SK-N-SH (cell line): ENCODE measurements at regions not wholly inside any gene's neighbourhood (a gene's known extent, or its start where the extent isn't known, plus 50 kb on each side); places are given as distances from the start of the nearest gene placed in this dataset.

Experiments used
- CTCF ChIA-PET: fragments of 300-600, 350-600 bp; formaldehyde crosslinking; extraction: SDS; loops from one replicate; lab custom pipeline; 2021; lab: Yijun Ruan, JAX
- POLR2A ChIA-PET: fragments of 350-600 bp; sonication (Branson Sonifier 250); formaldehyde crosslinking; extraction: SDS; loops from one replicate; lab custom pipeline; 2020; ENCODE audit warnings: antibody characterized with exemption, inconsistent platforms; lab: Yijun Ruan, JAX
- DNase-seq: peaks from one replicate; pipeline ENCODE4 v3.0.0; 2012
- H2AFZ ChIP-seq: fragments of 200-600 bp; sonication (generic); 2 replicates; pipeline ENCODE4 v1.8.1; 2016; ENCODE audit warnings: antibody characterized with exemption, mild to moderate bottlenecking, low read depth
- H3F3A ChIP-seq: fragments of 200-600 bp; sonication (generic); replicated peaks from 2 replicates; pipeline ENCODE3; 2016; ENCODE audit warnings: antibody characterized with exemption, mild to moderate bottlenecking; ENCODE audit not compliant: insufficient read depth
- H3K27ac ChIP-seq, 2 experiments: fragments of 200-500 bp in 1 of 2; fragments of 200-600 bp in 1 of 2; sonication (Bioruptor generic) in 1 of 2; sonication (generic), shearing (Covaris generic) in 1 of 2; 2 replicates each; pipeline versions ENCODE4 v1.5.1 to v1.6.1; 2014 to 2016; ENCODE audit warnings: low read depth in 2 of 2, inconsistent platforms in 1 of 2, low read length in 1 of 2, mild to moderate bottlenecking in 1 of 2, mixed read lengths in 1 of 2
- H3K27me3 ChIP-seq: fragments of 200-600 bp; sonication (generic), shearing (Covaris generic); 2 replicates; pipeline ENCODE4 v1.6.1; 2016; ENCODE audit warnings: mixed run types; ENCODE audit not compliant: insufficient read depth
- H3K36me3 ChIP-seq, 2 experiments: fragments of 200-500 bp in 1 of 2; fragments of 200-600 bp in 1 of 2; sonication (Bioruptor generic) in 1 of 2; sonication (generic) in 1 of 2; replicated peaks in 1 of 2; 2 replicates each; pipeline versions ENCODE3 to v1.5.1; 2014 to 2016; ENCODE audit warnings: low read length in 1 of 2, mild to moderate bottlenecking in 1 of 2; ENCODE audit not compliant: insufficient read depth in 2 of 2, control insufficient read depth in 1 of 2
- H3K4me1 ChIP-seq, 2 experiments: fragments of 200-500 bp in 1 of 2; fragments of 200-600 bp in 1 of 2; sonication (Bioruptor generic) in 1 of 2; sonication (generic), shearing (Covaris generic) in 1 of 2; 2 replicates each; pipeline versions ENCODE4 v1.5.1 to v1.6.1; 2014 to 2016; ENCODE audit warnings: low read depth in 1 of 2, low read length in 1 of 2, mixed run types in 1 of 2; ENCODE audit not compliant: insufficient read depth in 2 of 2, control insufficient read depth in 1 of 2
- H3K4me2 ChIP-seq: fragments of 200-600 bp; sonication (generic), shearing (Covaris generic); 2 replicates; pipeline ENCODE4 v1.6.1; 2017; ENCODE audit warnings: mixed run types
- H3K4me3 ChIP-seq, 2 experiments: fragments of 200-500 bp in 1 of 2; fragments of 200-600 bp in 1 of 2; sonication (Bioruptor generic) in 1 of 2; sonication (generic), shearing (Covaris generic) in 1 of 2; 2 replicates each; pipeline versions ENCODE4 v1.5.1 to v1.8.1; 2014 to 2016; ENCODE audit warnings: low read depth in 2 of 2, inconsistent platforms in 1 of 2, low read length in 1 of 2, mild to moderate bottlenecking in 1 of 2, mixed read lengths in 1 of 2, moderate library complexity in 1 of 2
- H3K79me2 ChIP-seq: fragments of 200-600 bp; sonication (generic); 2 replicates; pipeline ENCODE4 v1.8.1; 2017; ENCODE audit warnings: mild to moderate bottlenecking; ENCODE audit not compliant: insufficient read depth
- H3K9ac ChIP-seq: fragments of 200-600 bp; sonication (generic); 2 replicates; pipeline ENCODE4 v1.6.1; 2017; ENCODE audit warnings: mixed run types
- H3K9me2 ChIP-seq: fragments of 200-600 bp; sonication (generic); 2 replicates; pipeline ENCODE4 v1.6.1; 2017; ENCODE audit warnings: mixed run types
- H3K9me3 ChIP-seq: fragments of 200-600 bp; sonication (generic); 2 replicates; pipeline ENCODE4 v1.6.1; 2017; ENCODE audit warnings: mixed run types, mild to moderate bottlenecking, moderate library complexity
- H4K20me1 ChIP-seq: fragments of 200-600 bp; sonication (generic); 2 replicates; pipeline ENCODE4 v1.6.1; 2017; ENCODE audit warnings: mild to moderate bottlenecking, mixed run types; ENCODE audit not compliant: insufficient read depth
- CHD2 ChIP-seq: fragments of 150-350 bp; IDR thresholded peaks from 2 replicates; pipeline ENCODE4 v1.6.1; 2018; ENCODE audit warnings: low read length; ENCODE audit not compliant: partially characterized antibody
- EP300 ChIP-seq, 2 experiments: IDR thresholded peaks; 2 replicates each; pipeline versions ENCODE4 v1.4.0 to v1.6.1; 2012; ENCODE audit warnings: borderline replicate concordance in 1 of 2, low read depth in 1 of 2, low read length in 1 of 2
- FOSL2 ChIP-seq: IDR thresholded peaks from 2 replicates; pipeline ENCODE4 v1.4.0; 2012; ENCODE audit warnings: low read depth, mild to moderate bottlenecking, moderate library complexity, borderline replicate concordance
- FOXM1 ChIP-seq: IDR thresholded peaks from 2 replicates; pipeline ENCODE4 v1.4.0; 2012; ENCODE audit warnings: low read depth, mild to moderate bottlenecking
- GATA2 ChIP-seq: sonication (generic); formaldehyde crosslinking; IDR thresholded peaks from 2 replicates; pipeline ENCODE4 v1.5.0; 2020; ENCODE audit warnings: mild to moderate bottlenecking, missing genetic modification reagents
- JUND ChIP-seq: IDR thresholded peaks from 2 replicates; pipeline ENCODE4 v1.4.0; 2012
- NFIC ChIP-seq: IDR thresholded peaks from 2 replicates; pipeline ENCODE4 v1.4.0; 2012; ENCODE audit warnings: borderline replicate concordance
- POLR2AphosphoS5 ChIP-seq: IDR thresholded peaks from 2 replicates; pipeline ENCODE4 v1.6.1; 2012; ENCODE audit warnings: low read depth, low read length
- RAD21 ChIP-seq: IDR thresholded peaks from 2 replicates; pipeline ENCODE4 v1.6.1; 2012; ENCODE audit warnings: mild to moderate bottlenecking, low read length
- RCOR1 ChIP-seq: fragments of 150-350 bp; IDR thresholded peaks from 2 replicates; pipeline ENCODE4 v1.6.1; 2017; ENCODE audit warnings: antibody characterized with exemption, low read length
- SIN3A ChIP-seq: IDR thresholded peaks from 2 replicates; pipeline ENCODE4 v1.6.1; 2012; ENCODE audit warnings: low read depth, mild to moderate bottlenecking, low read length, moderate library complexity, borderline replicate concordance
- TAF1 ChIP-seq: IDR thresholded peaks from 2 replicates; pipeline ENCODE4 v1.6.1; 2012; ENCODE audit warnings: low read depth, mild to moderate bottlenecking, low read length, moderate library complexity, borderline replicate concordance
- TCF12 ChIP-seq: IDR thresholded peaks from 2 replicates; pipeline ENCODE4 v1.4.0; 2012
- TEAD4 ChIP-seq: IDR thresholded peaks from 2 replicates; pipeline ENCODE4 v1.4.0; 2012; ENCODE audit warnings: mild to moderate bottlenecking, borderline replicate concordance; ENCODE audit not compliant: insufficient read depth
- WGBS: methylation state at CpG from one replicate; pipeline ENCODE4 v1.1.6; 2017; ENCODE audit warnings: low lambda C conversion rate; 5-methylcytosine and 5-hydroxymethylcytosine counted together
- TF ChIP-seq, protein P1 (sequence below): IDR thresholded peaks from 2 replicates; pipeline ENCODE4 v1.6.1; 2012; ENCODE audit warnings: mild to moderate bottlenecking, low read depth, low read length, moderate library complexity
- TF ChIP-seq, protein P2 (sequence below): IDR thresholded peaks from 2 replicates; pipeline ENCODE4; 2012
- TF ChIP-seq, protein P3 (sequence below): IDR thresholded peaks from 2 replicates; pipeline ENCODE4 v1.4.0; 2012; ENCODE audit warnings: low read depth, borderline replicate concordance
- TF ChIP-seq, protein P4 (sequence below): IDR thresholded peaks from 2 replicates; pipeline ENCODE4 v1.4.0; 2012; ENCODE audit warnings: low read depth
- TF ChIP-seq, protein P5 (sequence below): fragments of 200-600 bp; sonication (generic); IDR thresholded peaks from 2 replicates; pipeline ENCODE4 v1.6.1; 2017; ENCODE audit warnings: antibody characterized with exemption, mild to moderate bottlenecking, moderate library complexity

DNA sequence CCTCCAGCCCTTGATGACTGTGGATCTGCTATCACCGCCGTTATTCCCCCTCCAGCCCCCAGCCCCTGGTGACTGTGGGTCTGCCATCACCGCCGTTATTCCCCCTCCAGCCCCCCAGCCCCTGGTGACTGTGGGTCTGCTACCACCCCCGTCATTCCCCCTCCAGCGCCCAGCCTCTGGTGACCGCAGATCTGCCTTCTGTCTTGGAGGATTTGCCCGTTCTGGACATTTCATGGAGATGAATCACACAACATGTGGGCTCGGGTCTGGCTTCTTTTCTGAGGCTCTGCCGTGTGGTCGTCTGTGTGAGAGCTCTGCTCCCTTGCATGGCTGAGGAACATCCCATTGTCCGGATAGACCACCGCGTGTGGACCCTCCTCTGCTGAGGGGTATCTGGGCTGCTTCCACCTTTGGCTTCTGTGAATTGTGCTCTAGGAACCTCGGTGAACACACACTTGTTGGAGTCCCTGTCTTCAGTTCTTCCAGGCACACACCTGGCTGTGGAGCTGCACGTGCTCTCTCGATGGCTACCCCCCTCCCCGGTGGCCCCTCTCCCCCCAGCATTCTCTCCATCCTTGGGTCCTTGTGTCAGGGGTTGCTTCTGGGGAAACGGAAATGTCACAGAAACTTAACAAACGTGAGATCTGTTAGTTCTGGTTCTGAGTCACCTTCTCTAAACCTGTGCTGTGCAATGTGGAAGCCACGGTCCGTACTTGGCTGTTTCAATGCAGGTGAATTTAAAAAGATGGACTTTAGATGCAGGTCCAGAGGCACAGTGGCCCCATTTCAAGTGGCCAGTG is 105.3 kb upstream of the COL5A1 start:
- no peak overlapping the region for H3K4me3 ChIP-seq
- DNase-seq: no peak
- 23% methylated on average over 18 of the region's 22 CpGs for WGBS
- H3K27ac ChIP-seq: no peak overlapping the region
- peaks cover 3 to 5% of the 10 kb centered on the region in 2 experiments; a peak in 2 of 4 replicates for H3K4me1 ChIP-seq
- H4K20me1 ChIP-seq: no peaks in the 10 kb centered on the region
- no peaks in the 10 kb centered on the region for H3K27me3 ChIP-seq
- TF ChIP-seq TCF12: peak; percentile 92
- peak in 1 of 2 experiments; percentile 19; a peak in 1 of 4 replicates for TF ChIP-seq EP300 (IDR thresholded peaks at IDR 0.05; ENCODE audit: borderline replicate concordance in 1 of 2, low read depth in 1 of 2, low read length in 1 of 2)
- peak; percentile 78 for TF ChIP-seq JUND
- TF ChIP-seq RCOR1: no peak
- TF ChIP-seq POLR2AphosphoS5: peak; percentile 30; the same call in 1 of the 2 replicates
- TF ChIP-seq SIN3A: no peak
- TF ChIP-seq RAD21: no peak
- TF ChIP-seq, protein P1, sequence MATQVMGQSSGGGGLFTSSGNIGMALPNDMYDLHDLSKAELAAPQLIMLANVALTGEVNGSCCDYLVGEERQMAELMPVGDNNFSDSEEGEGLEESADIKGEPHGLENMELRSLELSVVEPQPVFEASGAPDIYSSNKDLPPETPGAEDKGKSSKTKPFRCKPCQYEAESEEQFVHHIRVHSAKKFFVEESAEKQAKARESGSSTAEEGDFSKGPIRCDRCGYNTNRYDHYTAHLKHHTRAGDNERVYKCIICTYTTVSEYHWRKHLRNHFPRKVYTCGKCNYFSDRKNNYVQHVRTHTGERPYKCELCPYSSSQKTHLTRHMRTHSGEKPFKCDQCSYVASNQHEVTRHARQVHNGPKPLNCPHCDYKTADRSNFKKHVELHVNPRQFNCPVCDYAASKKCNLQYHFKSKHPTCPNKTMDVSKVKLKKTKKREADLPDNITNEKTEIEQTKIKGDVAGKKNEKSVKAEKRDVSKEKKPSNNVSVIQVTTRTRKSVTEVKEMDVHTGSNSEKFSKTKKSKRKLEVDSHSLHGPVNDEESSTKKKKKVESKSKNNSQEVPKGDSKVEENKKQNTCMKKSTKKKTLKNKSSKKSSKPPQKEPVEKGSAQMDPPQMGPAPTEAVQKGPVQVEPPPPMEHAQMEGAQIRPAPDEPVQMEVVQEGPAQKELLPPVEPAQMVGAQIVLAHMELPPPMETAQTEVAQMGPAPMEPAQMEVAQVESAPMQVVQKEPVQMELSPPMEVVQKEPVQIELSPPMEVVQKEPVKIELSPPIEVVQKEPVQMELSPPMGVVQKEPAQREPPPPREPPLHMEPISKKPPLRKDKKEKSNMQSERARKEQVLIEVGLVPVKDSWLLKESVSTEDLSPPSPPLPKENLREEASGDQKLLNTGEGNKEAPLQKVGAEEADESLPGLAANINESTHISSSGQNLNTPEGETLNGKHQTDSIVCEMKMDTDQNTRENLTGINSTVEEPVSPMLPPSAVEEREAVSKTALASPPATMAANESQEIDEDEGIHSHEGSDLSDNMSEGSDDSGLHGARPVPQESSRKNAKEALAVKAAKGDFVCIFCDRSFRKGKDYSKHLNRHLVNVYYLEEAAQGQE: no peak
- TF ChIP-seq NFIC: peak; percentile 50; the same call in 1 of the 2 replicates
- TF ChIP-seq GATA2: no peak
- no peak for TF ChIP-seq CHD2
- TF ChIP-seq, protein P2, sequence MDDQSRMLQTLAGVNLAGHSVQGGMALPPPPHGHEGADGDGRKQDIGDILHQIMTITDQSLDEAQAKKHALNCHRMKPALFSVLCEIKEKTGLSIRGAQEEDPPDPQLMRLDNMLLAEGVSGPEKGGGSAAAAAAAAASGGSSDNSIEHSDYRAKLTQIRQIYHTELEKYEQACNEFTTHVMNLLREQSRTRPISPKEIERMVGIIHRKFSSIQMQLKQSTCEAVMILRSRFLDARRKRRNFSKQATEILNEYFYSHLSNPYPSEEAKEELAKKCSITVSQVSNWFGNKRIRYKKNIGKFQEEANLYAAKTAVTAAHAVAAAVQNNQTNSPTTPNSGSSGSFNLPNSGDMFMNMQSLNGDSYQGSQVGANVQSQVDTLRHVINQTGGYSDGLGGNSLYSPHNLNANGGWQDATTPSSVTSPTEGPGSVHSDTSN: peak; percentile 83
- TF ChIP-seq, protein P3, sequence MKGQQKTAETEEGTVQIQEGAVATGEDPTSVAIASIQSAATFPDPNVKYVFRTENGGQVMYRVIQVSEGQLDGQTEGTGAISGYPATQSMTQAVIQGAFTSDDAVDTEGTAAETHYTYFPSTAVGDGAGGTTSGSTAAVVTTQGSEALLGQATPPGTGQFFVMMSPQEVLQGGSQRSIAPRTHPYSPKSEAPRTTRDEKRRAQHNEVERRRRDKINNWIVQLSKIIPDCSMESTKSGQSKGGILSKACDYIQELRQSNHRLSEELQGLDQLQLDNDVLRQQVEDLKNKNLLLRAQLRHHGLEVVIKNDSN: no peak; the same call in 1 of the 2 replicates
- no peak for TF ChIP-seq TAF1
- TF ChIP-seq FOXM1: no peak
- TF ChIP-seq TEAD4: peak; percentile 54; the same call in 1 of the 2 replicates
- TF ChIP-seq, protein P4, sequence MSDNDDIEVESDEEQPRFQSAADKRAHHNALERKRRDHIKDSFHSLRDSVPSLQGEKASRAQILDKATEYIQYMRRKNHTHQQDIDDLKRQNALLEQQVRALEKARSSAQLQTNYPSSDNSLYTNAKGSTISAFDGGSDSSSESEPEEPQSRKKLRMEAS: peak; percentile 67; the same call in 1 of the 2 replicates
- peak; percentile 84 for TF ChIP-seq FOSL2
- TF ChIP-seq, protein P5, sequence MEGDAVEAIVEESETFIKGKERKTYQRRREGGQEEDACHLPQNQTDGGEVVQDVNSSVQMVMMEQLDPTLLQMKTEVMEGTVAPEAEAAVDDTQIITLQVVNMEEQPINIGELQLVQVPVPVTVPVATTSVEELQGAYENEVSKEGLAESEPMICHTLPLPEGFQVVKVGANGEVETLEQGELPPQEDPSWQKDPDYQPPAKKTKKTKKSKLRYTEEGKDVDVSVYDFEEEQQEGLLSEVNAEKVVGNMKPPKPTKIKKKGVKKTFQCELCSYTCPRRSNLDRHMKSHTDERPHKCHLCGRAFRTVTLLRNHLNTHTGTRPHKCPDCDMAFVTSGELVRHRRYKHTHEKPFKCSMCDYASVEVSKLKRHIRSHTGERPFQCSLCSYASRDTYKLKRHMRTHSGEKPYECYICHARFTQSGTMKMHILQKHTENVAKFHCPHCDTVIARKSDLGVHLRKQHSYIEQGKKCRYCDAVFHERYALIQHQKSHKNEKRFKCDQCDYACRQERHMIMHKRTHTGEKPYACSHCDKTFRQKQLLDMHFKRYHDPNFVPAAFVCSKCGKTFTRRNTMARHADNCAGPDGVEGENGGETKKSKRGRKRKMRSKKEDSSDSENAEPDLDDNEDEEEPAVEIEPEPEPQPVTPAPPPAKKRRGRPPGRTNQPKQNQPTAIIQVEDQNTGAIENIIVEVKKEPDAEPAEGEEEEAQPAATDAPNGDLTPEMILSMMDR: no peak
- H3K9me3 ChIP-seq: no peaks in the 10 kb centered on the region
- CTCF ChIA-PET: interaction anchor here (0.5 to 1.1 kb wide), 2 partner anchors 75 to 87 kb away, joined by 3 read pairs; no protein-coding TSS in a partner anchor
- H3K4me2 ChIP-seq: peak overlapping the region; percentile 53
- H3K9ac ChIP-seq: no peak overlapping the region
- no peak overlapping the region; the same call in 1 of the 2 replicates for H2AFZ ChIP-seq
- no peaks in the 10 kb centered on the region for H3K9me2 ChIP-seq
- POLR2A ChIA-PET: no interaction called here
- H3K36me3 ChIP-seq: no peaks in the 10 kb centered on the region
- H3F3A ChIP-seq: no peaks in the 10 kb centered on the region
- H3K79me2 ChIP-seq: no peaks in the 10 kb centered on the region
